IMR-90 (cell line): ENCODE measurements at regions not wholly inside any gene's neighbourhood (a gene's known extent, or its start where the extent isn't known, plus 50 kb on each side); places are given as distances from the start of the nearest gene placed in this dataset.

ENCODE experiments used
- ATAC-seq: fragments of 200-7000 bp; cut with Tn5 transposase; 2 replicates; pipeline ENCODE4 v1.9.1; 2020; ENCODE audit warnings: low read depth, mild to moderate bottlenecking, moderate library complexity
- BruUV-seq: library from RNA; stranded (reverse); fragments of 400-500 nt; replicated peaks from 2 replicates; lab custom pipeline; 2021; lab: Mats Ljungman, UMichigan
- CTCF ChIA-PET: fragments of 300-600 bp; formaldehyde crosslinking; extraction: SDS; loops from one replicate; lab custom pipeline; 2021; ENCODE audit warnings: antibody characterized with exemption; lab: Yijun Ruan, JAX
- POLR2A ChIA-PET: fragments of 300-600 bp; sonication (Branson Sonifier 250); formaldehyde crosslinking; loops from one replicate; lab custom pipeline; 2022; ENCODE audit warnings: antibody characterized with exemption; ENCODE audit not compliant: unreplicated experiment; lab: Charles Lee
- DNase-seq: peaks from one replicate; pipeline ENCODE4 v3.0.0; 2013
- H2AFZ ChIP-seq: replicated peaks from 2 replicates; pipeline ENCODE3; 2013; ENCODE audit warnings: low read length, mild to moderate bottlenecking; ENCODE audit not compliant: poor library complexity
- H2AK5ac ChIP-seq: 2 replicates; pipeline ENCODE4 v1.6.1; 2013; ENCODE audit warnings: low read depth, low read length, inconsistent platforms
- H2AK9ac ChIP-seq: replicated peaks from 2 replicates; pipeline ENCODE3; 2013; ENCODE audit warnings: mild to moderate bottlenecking, low read depth, low read length, moderate library complexity; ENCODE audit not compliant: poor library complexity
- H2BK120ac ChIP-seq: 2 replicates; pipeline ENCODE4 v1.6.1; 2013; ENCODE audit warnings: low read depth, low read length, inconsistent platforms
- H2BK15ac ChIP-seq: 3 replicates; pipeline ENCODE4 v1.6.1; 2013; ENCODE audit warnings: low read depth, low read length, inconsistent platforms
- H2BK20ac ChIP-seq: 2 replicates; pipeline ENCODE4 v1.6.1; 2013; ENCODE audit warnings: low read depth, mild to moderate bottlenecking, inconsistent platforms, low read length, moderate library complexity
- H2BK5ac ChIP-seq: 2 replicates; pipeline ENCODE4 v1.6.1; 2013; ENCODE audit warnings: mild to moderate bottlenecking, low read depth, low read length, inconsistent platforms; ENCODE audit not compliant: poor library complexity, severe bottlenecking
- H3K14ac ChIP-seq: replicated peaks from 2 replicates; pipeline ENCODE4 v1.6.1; 2013; ENCODE audit warnings: low read depth, low read length, inconsistent platforms
- H3K18ac ChIP-seq: 2 replicates; pipeline ENCODE4 v1.6.1; 2013; ENCODE audit warnings: low read depth, low read length, control low read depth
- H3K23ac ChIP-seq: 2 replicates; pipeline ENCODE4 v1.6.1; 2013; ENCODE audit warnings: low read depth, low read length, inconsistent platforms
- H3K27ac ChIP-seq: 2 replicates; pipeline ENCODE4 v1.5.1; 2013; ENCODE audit warnings: mild to moderate bottlenecking, control low read depth, low read length; ENCODE audit not compliant: insufficient read depth
- H3K27me3 ChIP-seq: 2 replicates; pipeline ENCODE4 v1.6.1; 2013; ENCODE audit warnings: low read length; ENCODE audit not compliant: control insufficient read depth, insufficient read depth
- H3K36me3 ChIP-seq: 2 replicates; pipeline ENCODE4 v1.6.1; 2013; ENCODE audit warnings: low read length, mixed read lengths; ENCODE audit not compliant: control insufficient read depth, insufficient read depth
- H3K4ac ChIP-seq: 2 replicates; pipeline ENCODE4 v1.6.1; 2013; ENCODE audit warnings: low read depth, low read length, inconsistent platforms
- H3K4me1 ChIP-seq: 2 replicates; pipeline ENCODE4 v1.6.1; 2013; ENCODE audit warnings: low read length, mixed read lengths; ENCODE audit not compliant: control insufficient read depth, insufficient read depth
- H3K4me2 ChIP-seq: 2 replicates; pipeline ENCODE4 v1.6.1; 2013; ENCODE audit warnings: low read depth, mild to moderate bottlenecking, control low read depth, low read length, moderate library complexity
- H3K4me3 ChIP-seq: 2 replicates; pipeline ENCODE4 v1.5.1; 2013; ENCODE audit warnings: low read depth, mild to moderate bottlenecking, control low read depth, low read length, moderate library complexity; ENCODE audit not compliant: insufficient read depth
- H3K56ac ChIP-seq: 2 replicates; pipeline ENCODE4 v1.6.1; 2013; ENCODE audit warnings: low read length, inconsistent platforms; ENCODE audit not compliant: insufficient read depth; ENCODE audit errors: extremely low read depth
- H3K79me1 ChIP-seq, 2 experiments: 2 replicates each; pipeline ENCODE4 v1.6.1; 2013; ENCODE audit warnings: low read length in 2 of 2, inconsistent platforms in 1 of 2, low read depth in 1 of 2
- H3K9ac ChIP-seq: 2 replicates; pipeline ENCODE4 v1.6.1; 2013; ENCODE audit warnings: low read depth, low read length, control low read depth
- H3K9me1 ChIP-seq: 2 replicates; pipeline ENCODE4 v1.6.1; 2013; ENCODE audit warnings: low read length, inconsistent platforms; ENCODE audit not compliant: insufficient read depth
- H3K9me3 ChIP-seq: 2 replicates; pipeline ENCODE4 v1.6.1; 2013; ENCODE audit warnings: low read length; ENCODE audit not compliant: control insufficient read depth, insufficient read depth
- H4K20me1 ChIP-seq: 2 replicates; pipeline ENCODE4 v1.6.1; 2013; ENCODE audit warnings: low read length, inconsistent platforms; ENCODE audit not compliant: insufficient read depth
- H4K5ac ChIP-seq: 2 replicates; pipeline ENCODE4 v1.6.1; 2013; ENCODE audit warnings: mild to moderate bottlenecking, low read depth, low read length, control low read depth
- H4K8ac ChIP-seq, 2 experiments: 2 replicates each; pipeline ENCODE4 v1.6.1; 2013; ENCODE audit warnings: low read depth in 2 of 2, low read length in 2 of 2, control low read depth in 1 of 2, inconsistent platforms in 1 of 2
- H4K91ac ChIP-seq: 2 replicates; pipeline ENCODE4 v1.6.1; 2013; ENCODE audit warnings: low read depth, low read length, inconsistent platforms; ENCODE audit not compliant: insufficient read depth
- BHLHE40 ChIP-seq: fragments of 150-350 bp; IDR thresholded peaks from 2 replicates; pipeline ENCODE4 v1.6.1; 2016; ENCODE audit warnings: mild to moderate bottlenecking, low read depth, low read length
- CEBPB ChIP-seq: IDR thresholded peaks from 2 replicates; pipeline ENCODE4 v1.6.1; 2012; ENCODE audit warnings: low read depth, low read length, improper control_type of control experiment
- CHD1 ChIP-seq: IDR thresholded peaks from 2 replicates; pipeline ENCODE4 v1.6.1; 2012; ENCODE audit warnings: low read depth, low read length, improper control_type of control experiment
- FOS ChIP-seq: fragments of 150-350 bp; IDR thresholded peaks from 2 replicates; pipeline ENCODE4 v1.6.1; 2016; ENCODE audit warnings: low read depth, low read length
- MAFK ChIP-seq: IDR thresholded peaks from 2 replicates; pipeline ENCODE4 v1.6.1; 2012; ENCODE audit warnings: low read depth, low read length, improper control_type of control experiment
- MAZ ChIP-seq: IDR thresholded peaks from 2 replicates; pipeline ENCODE4 v1.6.1; 2012; ENCODE audit warnings: low read depth, mild to moderate bottlenecking, low read length, improper control_type of control experiment, moderate library complexity, borderline replicate concordance
- MXI1 ChIP-seq: IDR thresholded peaks from 2 replicates; pipeline ENCODE4 v1.6.1; 2012; ENCODE audit warnings: low read depth, mild to moderate bottlenecking, low read length, moderate library complexity, borderline replicate concordance
- NFE2L2 ChIP-seq: fragments of 150-350 bp; IDR thresholded peaks from 2 replicates; pipeline ENCODE4 v1.6.1; 2016; ENCODE audit warnings: low read depth, mild to moderate bottlenecking, low read length
- POLR2A ChIP-seq: IDR thresholded peaks from 2 replicates; pipeline ENCODE4 v1.6.1; 2012; ENCODE audit warnings: mild to moderate bottlenecking, low read depth, low read length
- RAD21 ChIP-seq: IDR thresholded peaks from 2 replicates; pipeline ENCODE4 v1.6.1; 2012; ENCODE audit warnings: low read length, improper control_type of control experiment
- RCOR1 ChIP-seq: IDR thresholded peaks from 2 replicates; pipeline ENCODE4 v1.6.1; 2012; ENCODE audit warnings: mild to moderate bottlenecking, low read length, improper control_type of control experiment; ENCODE audit not compliant: insufficient replicate concordance
- RFX5 ChIP-seq: IDR thresholded peaks from 2 replicates; pipeline ENCODE4 v1.8.0; 2012; ENCODE audit warnings: low read depth, mild to moderate bottlenecking, low read length, moderate library complexity
- SMC3 ChIP-seq: fragments of 150-350 bp; IDR thresholded peaks from 2 replicates; pipeline ENCODE4 v1.6.1; 2016; ENCODE audit warnings: low read depth, mild to moderate bottlenecking, antibody characterized with exemption, low read length, moderate library complexity
- WGBS, 2 experiments: methylation state at CpG; one replicate each; pipeline versions ENCODE4 v1.1.5 to v1.1.7; 2013; ENCODE audit warnings: missing lambda C conversion rate in 2 of 2; ENCODE audit not compliant: insufficient read length in 1 of 2; ENCODE audit errors: extremely low coverage in 2 of 2; 5-methylcytosine and 5-hydroxymethylcytosine counted together
- dilution Hi-C: fragments of 300-500 bp; cut with HindIII; formaldehyde crosslinking; loops from one replicate; pipeline ENCODE4 v1.14.3; 2018; ENCODE audit warnings: low sequenced_read_pairs; ENCODE audit not compliant: unreplicated experiment
- in situ Hi-C: fragments of 300-500 bp; cut with MboI; formaldehyde crosslinking; loops from 3 replicates; pipeline ENCODE4 v1.14.3; 2019; ENCODE audit warnings: low sequenced_read_pairs, inconsistent platforms, mixed read lengths
- intact Hi-C: fragments of 100-400 bp; cut with micrococcal nuclease; formaldehyde crosslinking; loops from 2 replicates; pipeline ENCODE4 v1.10.0; 2022
- TF ChIP-seq, protein P1 (sequence below): conservative IDR thresholded peaks from 2 replicates; pipeline ENCODE4 v1.5.1; 2012; ENCODE audit warnings: mild to moderate bottlenecking, low read depth, low read length, improper control_type of control experiment
- TF ChIP-seq, protein P2 (sequence below): fragments of 150-350 bp; IDR thresholded peaks from 2 replicates; pipeline ENCODE4 v1.6.1; 2016; ENCODE audit warnings: low read depth, mild to moderate bottlenecking, low read length, moderate library complexity, borderline replicate concordance
- TF ChIP-seq, protein P3 (sequence below): fragments of 150-350 bp; IDR thresholded peaks from 2 replicates; pipeline ENCODE4 v1.6.1; 2017; ENCODE audit warnings: mild to moderate bottlenecking, antibody characterized with exemption, low read length, low read depth

DNA sequence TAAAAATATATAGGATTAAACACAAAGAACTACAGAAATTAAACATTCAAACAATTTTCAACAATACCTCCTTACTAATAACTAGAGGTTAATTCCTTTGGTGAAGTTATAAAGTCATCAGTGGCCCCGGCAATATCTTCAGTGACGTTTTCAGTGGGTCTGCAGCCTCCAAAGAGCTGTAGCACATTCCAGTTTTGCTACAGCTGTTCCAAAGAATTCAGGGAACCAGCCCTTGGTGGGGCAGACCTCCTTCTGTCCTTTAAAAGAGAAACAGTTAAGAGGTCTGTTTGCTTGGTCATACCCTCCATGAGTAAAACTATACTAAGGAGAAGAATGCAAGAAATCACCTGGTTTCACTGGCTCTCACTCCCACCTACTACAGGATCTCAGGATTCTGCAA is 99.2 kb upstream of the ZDHHC17 start:
- Histone ChIP-seq H4K8ac (no peak overlapping the region), H4K91ac (no peak overlapping the region), H2AK5ac (no peak overlapping the region), H3K4me1 (peaks cover 2% of the 10 kb centered on the region; the same call in 1 of the 2 replicates), H4K5ac (no peak overlapping the region), H3K4me3 (no peak overlapping the region), H3K9me1 (no peaks in the 10 kb centered on the region), H2BK15ac (no peak overlapping the region), H3K9me3 (no peaks in the 10 kb centered on the region), H2AFZ (no peak overlapping the region), H3K56ac (no peak overlapping the region), H2AK9ac (no peak overlapping the region), H4K20me1 (no peaks in the 10 kb centered on the region), H3K9ac (no peak overlapping the region), H2BK20ac (no peak overlapping the region), H3K27me3 (no peaks in the 10 kb centered on the region), H3K18ac (no peak overlapping the region), H3K23ac (no peak overlapping the region), H3K79me1 (no peaks in the 10 kb centered on the region), H3K14ac (no peak overlapping the region), H3K4me2 (no peak overlapping the region), H3K4ac (no peak overlapping the region), H2BK120ac (no peak overlapping the region), H3K27ac (no peak overlapping the region), H2BK5ac (no peak overlapping the region), H3K36me3 (no peaks in the 10 kb centered on the region)
- intact Hi-C loops, result no loop called here
- ATAC-seq, result no peak
- dilution Hi-C loops, result no loop called here
- ChIA-PET CTCF (no interaction called here), POLR2A (no interaction called here)
- no peak for DNase-seq
- TF ChIP-seq BHLHE40 (no peak), CEBPB (no peak), POLR2A (no peak), FOS (no peak), MAFK (no peak), RAD21 (no peak), MAZ (no peak), SMC3 (no peak), MXI1 (no peak), RCOR1 (no peak), NFE2L2 (no peak), RFX5 (no peak), CHD1 (no peak)
- TF ChIP-seq, protein P1, sequence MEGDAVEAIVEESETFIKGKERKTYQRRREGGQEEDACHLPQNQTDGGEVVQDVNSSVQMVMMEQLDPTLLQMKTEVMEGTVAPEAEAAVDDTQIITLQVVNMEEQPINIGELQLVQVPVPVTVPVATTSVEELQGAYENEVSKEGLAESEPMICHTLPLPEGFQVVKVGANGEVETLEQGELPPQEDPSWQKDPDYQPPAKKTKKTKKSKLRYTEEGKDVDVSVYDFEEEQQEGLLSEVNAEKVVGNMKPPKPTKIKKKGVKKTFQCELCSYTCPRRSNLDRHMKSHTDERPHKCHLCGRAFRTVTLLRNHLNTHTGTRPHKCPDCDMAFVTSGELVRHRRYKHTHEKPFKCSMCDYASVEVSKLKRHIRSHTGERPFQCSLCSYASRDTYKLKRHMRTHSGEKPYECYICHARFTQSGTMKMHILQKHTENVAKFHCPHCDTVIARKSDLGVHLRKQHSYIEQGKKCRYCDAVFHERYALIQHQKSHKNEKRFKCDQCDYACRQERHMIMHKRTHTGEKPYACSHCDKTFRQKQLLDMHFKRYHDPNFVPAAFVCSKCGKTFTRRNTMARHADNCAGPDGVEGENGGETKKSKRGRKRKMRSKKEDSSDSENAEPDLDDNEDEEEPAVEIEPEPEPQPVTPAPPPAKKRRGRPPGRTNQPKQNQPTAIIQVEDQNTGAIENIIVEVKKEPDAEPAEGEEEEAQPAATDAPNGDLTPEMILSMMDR, result no peak
- TF ChIP-seq, protein P2, sequence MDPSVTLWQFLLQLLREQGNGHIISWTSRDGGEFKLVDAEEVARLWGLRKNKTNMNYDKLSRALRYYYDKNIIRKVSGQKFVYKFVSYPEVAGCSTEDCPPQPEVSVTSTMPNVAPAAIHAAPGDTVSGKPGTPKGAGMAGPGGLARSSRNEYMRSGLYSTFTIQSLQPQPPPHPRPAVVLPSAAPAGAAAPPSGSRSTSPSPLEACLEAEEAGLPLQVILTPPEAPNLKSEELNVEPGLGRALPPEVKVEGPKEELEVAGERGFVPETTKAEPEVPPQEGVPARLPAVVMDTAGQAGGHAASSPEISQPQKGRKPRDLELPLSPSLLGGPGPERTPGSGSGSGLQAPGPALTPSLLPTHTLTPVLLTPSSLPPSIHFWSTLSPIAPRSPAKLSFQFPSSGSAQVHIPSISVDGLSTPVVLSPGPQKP, result no peak
- TF ChIP-seq, protein P3, sequence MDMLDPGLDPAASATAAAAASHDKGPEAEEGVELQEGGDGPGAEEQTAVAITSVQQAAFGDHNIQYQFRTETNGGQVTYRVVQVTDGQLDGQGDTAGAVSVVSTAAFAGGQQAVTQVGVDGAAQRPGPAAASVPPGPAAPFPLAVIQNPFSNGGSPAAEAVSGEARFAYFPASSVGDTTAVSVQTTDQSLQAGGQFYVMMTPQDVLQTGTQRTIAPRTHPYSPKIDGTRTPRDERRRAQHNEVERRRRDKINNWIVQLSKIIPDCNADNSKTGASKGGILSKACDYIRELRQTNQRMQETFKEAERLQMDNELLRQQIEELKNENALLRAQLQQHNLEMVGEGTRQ, result no peak
- in situ Hi-C loops, result no loop called here
- BruUV-seq, result no TSS peak
- WGBS, 2 experiments, result 80% methylated on average over 1 of the region's 2 CpGs; no CpG with 5 or more reads in 1 of the 2 experiments
